Motor neuron (in vitro differentiated cells): ENCODE measurements at regions not wholly inside any gene's neighbourhood (a gene's known extent, or its start where the extent isn't known, plus 50 kb on each side); places are given as distances from the start of the nearest gene placed in this dataset.
A peak's percentile ranks its signal among the peaks of the same experiment; 100 is the strongest.

Experiments used
- ATAC-seq, 8 experiments: fragments of 200-7000 bp; cut with Tn5 transposase; replicated peaks in 6 of 8; 2 replicates each; pipeline ENCODE4 v1.8.0; 2021; ENCODE audit warnings: mild to moderate bottlenecking in 8 of 8, moderate library complexity in 8 of 8
- H3K27ac ChIP-seq, 2 donors: fragments of 250-450 bp; sonication (Bioruptor Pico); 2 replicates each; pipeline ENCODE4 v1.9.0; 2021; ENCODE audit warnings: antibody characterized with exemption in 2 of 2, mild to moderate bottlenecking in 2 of 2, moderate library complexity in 1 of 2
- H3K4me1 ChIP-seq, 2 donors: fragments of 250-450 bp; sonication (Bioruptor Pico); replicated peaks in 1 of 2; 2 replicates each; pipeline ENCODE4 v1.6.1; 2021; ENCODE audit warnings: antibody characterized with exemption in 2 of 2, mild to moderate bottlenecking in 2 of 2, moderate library complexity in 1 of 2
- H3K4me3 ChIP-seq, 5 donors: fragments of 250-450 bp; sonication (Bioruptor Pico); 2 replicates each; pipeline ENCODE4 v1.9.0; 2021; ENCODE audit warnings: antibody characterized with exemption in 5 of 5, mild to moderate bottlenecking in 5 of 5, moderate library complexity in 4 of 5
- WGBS, 10 experiments: fragments of 450-650 bp; shearing (Covaris generic); methylation state at CpG; one replicate each; pipeline ENCODE4 v1.0.0; 2022; 5-methylcytosine and 5-hydroxymethylcytosine counted together
- in situ Hi-C, 9 experiments: fragments of 400-800 bp; cut with MboI; loops; one replicate each; pipeline ENCODE4 v1.15.0; 2021; ENCODE audit warnings: low sequenced_read_pairs in 9 of 9, low pct_unique_long_range_greater_than_20kb in 2 of 9; ENCODE audit not compliant: unreplicated experiment in 9 of 9

DNA sequence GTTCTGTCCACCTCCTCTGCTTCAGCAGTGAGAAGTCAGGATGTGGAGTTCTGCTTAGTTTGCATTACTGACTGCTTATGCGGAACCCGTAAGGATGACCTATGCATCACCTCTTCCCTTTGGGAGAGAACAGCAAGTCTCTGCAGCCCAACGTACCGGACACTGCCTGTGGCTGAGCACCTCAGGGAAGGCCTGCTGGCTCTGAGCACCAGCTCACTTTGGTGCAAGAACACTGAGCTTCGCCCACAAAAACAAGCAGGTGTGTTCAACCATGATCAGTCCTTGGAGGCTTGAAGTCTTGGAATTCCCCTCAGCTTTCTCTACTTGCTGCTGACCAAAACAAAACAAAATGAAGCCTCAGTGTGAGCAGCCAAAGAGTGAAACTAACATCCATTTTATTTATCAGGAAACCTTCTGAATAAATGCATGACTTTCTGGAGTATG, 52.7 kb upstream of the NCK2 start:
- H3K4me1 ChIP-seq: no peaks in the 10 kb centered on the region
- WGBS, 10 experiments: 20 to 83% (median 71%) methylated on average over 1 to 5 of the region's 5 CpGs; no CpG with 5 or more reads in 2 of the 10 experiments
- no peak overlapping the region for H3K27ac ChIP-seq
- in situ Hi-C loops: no loop called here
- no peak overlapping the region for H3K4me3 ChIP-seq
- ATAC-seq: peak in 3 of 8 experiments; percentile 63 to 73 (median 71)

DNA sequence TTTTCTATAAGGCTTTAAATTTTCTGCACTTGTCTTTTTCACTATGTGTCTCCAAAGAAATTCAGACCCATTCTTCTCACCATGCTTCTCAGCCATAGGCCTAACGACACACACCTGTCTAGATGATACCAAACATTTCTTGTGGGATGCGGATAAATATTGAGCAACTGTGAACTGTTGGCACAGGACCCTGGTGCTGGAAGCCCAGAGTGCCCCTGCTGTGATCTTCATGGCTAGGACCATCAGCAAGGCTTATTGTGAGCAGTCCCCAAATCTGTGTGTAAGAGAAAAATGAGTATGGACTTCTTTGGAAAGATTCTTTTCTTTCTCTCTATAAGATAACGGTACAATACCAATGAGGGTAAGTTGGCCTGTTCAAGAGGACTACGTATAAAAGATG, 54.1 kb upstream of the NCK2 start:
- Histone ChIP-seq H3K4me1 (no peaks in the 10 kb centered on the region), H3K4me3 (no peak overlapping the region), H3K27ac (no peak overlapping the region)
- WGBS, 10 experiments: 47 to 94% (median 81%) methylated on average over 1 to 4 of the region's 4 CpGs
- in situ Hi-C loops: no loop called here
- no peak for ATAC-seq

DNA sequence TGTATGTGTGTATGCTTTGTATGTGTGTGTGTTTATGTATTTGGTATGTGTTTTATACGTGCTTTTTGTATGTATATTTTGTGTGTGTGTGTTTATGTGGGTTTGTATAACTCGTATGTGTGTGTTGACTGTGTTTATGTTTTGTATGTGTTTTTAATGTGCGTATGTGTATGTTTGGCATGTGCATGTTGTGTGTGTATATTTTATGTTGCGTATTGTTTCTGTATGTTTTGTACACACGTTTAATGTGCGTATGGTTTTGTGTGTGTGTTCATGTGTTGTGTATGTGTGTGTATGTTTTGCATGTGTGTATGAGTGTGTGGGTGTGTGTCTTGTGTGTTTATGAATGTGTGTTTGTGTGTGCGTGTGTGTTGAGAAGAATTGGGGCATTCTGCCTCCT, 55.2 kb upstream of the NCK2 start:
- no peaks in the 10 kb centered on the region for H3K4me1 ChIP-seq
- H3K27ac ChIP-seq: no peak overlapping the region
- no peak overlapping the region for H3K4me3 ChIP-seq
- no peak for ATAC-seq
- WGBS, 10 experiments: 59 to 100% (median 93%) methylated on average over 1 to 7 of the region's 7 CpGs; no CpG with 5 or more reads in 3 of the 10 experiments
- in situ Hi-C loops: no loop called here

DNA sequence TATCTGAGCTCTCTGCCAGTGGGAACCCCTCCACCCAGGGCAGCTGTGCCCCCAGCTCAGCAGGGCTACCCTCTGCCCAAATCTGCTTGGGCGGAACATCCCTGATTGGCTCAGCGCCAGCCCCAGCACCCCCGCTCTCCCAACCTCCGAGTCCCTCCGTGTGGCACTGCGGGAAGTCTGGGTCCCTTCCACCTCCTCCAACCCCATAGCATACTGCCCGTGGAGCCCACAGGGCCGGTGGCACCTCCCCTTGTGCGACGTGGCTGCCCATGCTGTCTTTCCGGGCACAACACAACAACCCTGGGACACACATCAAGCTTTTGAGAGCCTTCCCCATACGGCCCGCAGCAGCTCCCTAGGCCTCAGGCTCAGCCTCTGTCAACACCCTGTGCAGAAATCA, 55.8 kb upstream of the NCK2 start:
- no peaks in the 10 kb centered on the region for H3K4me1 ChIP-seq
- H3K4me3 ChIP-seq: no peak overlapping the region
- in situ Hi-C loops: no loop called here
- no peak for ATAC-seq
- 63 to 88% methylated on average over 5 of the region's 13 CpGs; no CpG with 5 or more reads in 8 of the 10 experiments for WGBS, 10 experiments
- H3K27ac ChIP-seq: no peak overlapping the region

- in situ Hi-C loops: no loop called here
- H3K27ac ChIP-seq: no peak overlapping the region
- WGBS, 10 experiments: 20 to 100% (median 64%) methylated on average over 1 to 5 of the region's 5 CpGs; no CpG with 5 or more reads in 1 of the 10 experiments
- ATAC-seq: no peak
- peaks cover 0 to 11% of the 10 kb centered on the region in 2 donors for H3K4me1 ChIP-seq
- no peak overlapping the region for H3K4me3 ChIP-seq
Measured at GRCh38 chr2:105686588-105686987, 58.1 kb upstream of the NCK2 start.

DNA sequence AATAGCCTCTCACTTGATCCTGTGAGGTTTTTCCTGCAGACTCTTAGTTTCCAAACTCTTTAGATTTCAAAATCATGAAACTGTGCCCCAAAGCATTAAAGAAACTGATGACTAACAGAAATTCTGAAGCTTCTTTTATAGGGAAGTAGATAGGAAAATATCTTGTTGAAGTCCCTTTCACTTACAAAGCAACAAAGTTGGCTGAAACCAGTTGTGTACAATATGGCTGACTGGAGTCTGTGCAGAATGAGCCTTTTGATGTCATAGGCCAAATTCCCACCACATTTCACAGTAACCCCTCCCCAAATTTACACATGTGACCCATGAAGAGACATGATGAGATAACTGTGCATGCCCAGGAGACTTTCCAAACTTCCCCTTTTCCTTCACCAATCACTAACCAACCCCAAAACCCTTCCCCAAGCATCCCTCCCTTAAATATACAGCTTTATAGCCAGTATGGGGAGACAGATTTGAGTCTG, 61.7 kb upstream of the NCK2 start:
- Histone ChIP-seq H3K27ac (no peak overlapping the region), H3K4me3 (no peak overlapping the region), H3K4me1 (peaks cover 0 to 11% of the 10 kb centered on the region in 2 donors)
- ATAC-seq: no peak
- in situ Hi-C loops: no loop called here

GRCh38 chr2:105682401-105682800, 62.3 kb upstream of the NCK2 start:
- peaks cover 0 to 11% of the 10 kb centered on the region in 2 donors for H3K4me1 ChIP-seq
- peak in 1 of 8 experiments; percentile 25 for ATAC-seq
- in situ Hi-C loops: no loop called here
- no peak overlapping the region for H3K4me3 ChIP-seq
- H3K27ac ChIP-seq: no peak overlapping the region
- 0 to 100% (median 84%) methylated on average over 1 to 6 of the region's 6 CpGs; no CpG with 5 or more reads in 2 of the 10 experiments for WGBS, 10 experiments

- in situ Hi-C loops: no loop called here
- Histone ChIP-seq H3K4me1 (peaks cover 0 to 11% of the 10 kb centered on the region in 2 donors), H3K4me3 (no peak overlapping the region), H3K27ac (no peak overlapping the region)
- 52 to 100% (median 94%) methylated on average over 1 to 2 of the region's 2 CpGs; no CpG with 5 or more reads in 1 of the 10 experiments for WGBS, 10 experiments
- no peak for ATAC-seq
Measured at GRCh38 chr2:105681927-105682326, 62.8 kb upstream of the NCK2 start.

GRCh38 chr2:105680357-105680756, 64.4 kb upstream of the NCK2 start:
- Histone ChIP-seq H3K4me3 (no peak overlapping the region), H3K27ac (no peak overlapping the region), H3K4me1 (peaks cover 0 to 14% of the 10 kb centered on the region in 2 donors)
- ATAC-seq: no peak
- 19 to 96% (median 78%) methylated on average over 1 to 6 of the region's 7 CpGs; no CpG with 5 or more reads in 1 of the 10 experiments for WGBS, 10 experiments
- in situ Hi-C loops: no loop called here

DNA sequence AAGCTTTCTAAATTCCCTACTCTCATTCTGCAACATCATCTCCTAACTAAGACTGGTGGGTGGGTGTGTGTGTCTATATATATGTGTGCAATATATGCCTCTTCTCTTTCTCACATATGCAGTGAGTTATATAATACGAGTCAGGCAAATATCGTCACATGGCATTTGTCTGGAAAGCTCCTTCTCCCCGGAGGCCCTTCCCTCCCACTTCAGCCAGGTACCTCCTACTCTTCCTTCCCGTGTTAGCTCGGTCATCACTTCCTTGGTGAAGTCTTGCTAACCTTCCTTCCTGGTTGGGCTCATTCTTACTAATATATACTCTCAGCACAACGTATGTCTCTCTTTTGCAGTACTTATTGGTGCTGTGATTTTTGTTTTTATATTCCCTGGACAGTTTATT, 66.4 kb upstream of the NCK2 start:
- no peak for ATAC-seq
- Histone ChIP-seq H3K27ac (no peak overlapping the region), H3K4me3 (no peak overlapping the region), H3K4me1 (peaks cover 8 to 27% of the 10 kb centered on the region in 2 donors)
- in situ Hi-C loops: no loop called here
- WGBS, 10 experiments: 6 to 100% (median 62%) methylated on average over 1 to 6 of the region's 6 CpGs

DNA sequence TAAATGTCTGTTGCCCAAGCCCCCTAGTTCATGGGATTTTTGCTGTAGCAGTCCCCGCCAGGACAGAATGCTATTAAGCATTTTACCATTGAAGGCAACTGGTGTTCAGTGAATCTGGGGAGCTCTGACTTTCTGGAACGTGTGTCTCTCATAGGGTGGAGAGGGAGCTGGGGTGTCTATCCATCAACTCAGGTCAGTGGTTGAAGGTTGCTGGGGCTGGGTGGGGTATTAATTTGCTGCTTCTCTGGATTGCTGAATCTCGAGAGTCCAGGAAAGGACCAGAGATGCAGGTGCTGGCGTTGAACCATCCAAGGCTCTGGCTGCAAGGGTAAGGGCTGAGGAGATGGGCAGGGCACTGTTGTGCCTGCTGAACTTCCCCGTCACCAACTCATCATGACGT, 66.8 kb upstream of the NCK2 start:
- Histone ChIP-seq H3K4me1 (peaks cover 8 to 23% of the 10 kb centered on the region in 2 donors), H3K4me3 (no peak overlapping the region), H3K27ac (no peak overlapping the region)
- in situ Hi-C loops: no loop called here
- no peak for ATAC-seq
- 13 to 89% (median 50%) methylated on average over 1 to 6 of the region's 6 CpGs; no CpG with 5 or more reads in 1 of the 10 experiments for WGBS, 10 experiments

GRCh38 chr2:105675841-105676240, 68.9 kb upstream of the NCK2 start:
- no peak overlapping the region for H3K4me3 ChIP-seq
- H3K27ac ChIP-seq: no peak overlapping the region
- ATAC-seq: no peak
- in situ Hi-C loops: no loop called here
- peaks cover 8 to 17% of the 10 kb centered on the region in 2 donors for H3K4me1 ChIP-seq
- 20 to 76% (median 64%) methylated on average over 1 to 4 of the region's 4 CpGs; no CpG with 5 or more reads in 4 of the 10 experiments for WGBS, 10 experiments

DNA sequence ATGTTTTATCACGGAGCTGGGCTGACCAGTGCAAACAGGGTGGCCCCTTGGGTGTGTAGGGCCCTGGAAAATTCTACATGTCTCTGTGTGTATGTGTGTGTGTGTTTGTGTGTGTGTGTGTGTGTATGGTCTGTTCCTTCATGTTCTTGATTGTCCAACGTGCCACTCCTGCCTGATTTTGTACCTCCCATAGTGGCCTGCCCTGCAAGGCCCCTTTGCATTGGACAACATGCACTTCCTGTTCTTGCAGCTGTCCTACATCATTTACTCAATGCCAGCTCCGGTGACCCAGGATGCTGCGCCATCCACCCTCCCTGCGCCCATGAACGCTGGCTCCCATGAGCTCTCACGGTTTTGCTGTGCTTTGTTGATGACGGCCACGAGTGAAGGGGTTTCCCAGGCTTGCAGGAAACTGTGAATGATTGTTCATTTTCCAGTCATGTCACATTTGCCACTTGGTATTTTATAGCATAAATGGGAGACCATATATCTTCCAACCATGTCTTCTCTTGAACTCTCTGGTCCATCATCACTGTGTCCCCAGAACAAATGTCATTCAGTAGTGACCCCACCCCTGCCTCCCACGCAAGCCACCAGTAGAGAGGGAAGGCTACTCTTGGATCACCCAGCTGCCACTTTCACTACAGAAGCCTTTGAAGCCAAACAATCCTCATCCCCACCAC, 69.7 kb upstream of the NCK2 start:
- H3K4me1 ChIP-seq: peaks cover 8 to 17% of the 10 kb centered on the region in 2 donors
- WGBS, 10 experiments: 33 to 94% (median 80%) methylated on average over 1 to 8 of the region's 10 CpGs; no CpG with 5 or more reads in 3 of the 10 experiments
- no peak overlapping the region for H3K4me3 ChIP-seq
- no peak overlapping the region for H3K27ac ChIP-seq
- peak in 1 of 8 experiments; percentile 20 for ATAC-seq
- in situ Hi-C loops: no loop called here

- ATAC-seq: no peak
- no peak overlapping the region for H3K4me3 ChIP-seq
- no peak overlapping the region for H3K27ac ChIP-seq
- in situ Hi-C loops: no loop called here
- H3K4me1 ChIP-seq: peaks cover 8 to 17% of the 10 kb centered on the region in 2 donors
- WGBS, 10 experiments: 12 to 88% (median 48%) methylated on average over 1 to 7 of the region's 7 CpGs; no CpG with 5 or more reads in 1 of the 10 experiments
Measured at GRCh38 chr2:105674401-105674800, 70.3 kb upstream of the NCK2 start.
